HG03354 (cell line): ENCODE measurements at regions not wholly inside any gene's neighbourhood (a gene's known extent, or its start where the extent isn't known, plus 50 kb on each side); places are given as distances from the start of the nearest gene placed in this dataset.

Experiments used
- ATAC-seq: cut with Tn5 transposase; IDR thresholded peaks from one replicate; pipeline ENCODE4 v1.9.1; 2021; ENCODE audit warnings: mild to moderate bottlenecking; ENCODE audit not compliant: unreplicated experiment, poor library complexity, severe bottlenecking

DNA sequence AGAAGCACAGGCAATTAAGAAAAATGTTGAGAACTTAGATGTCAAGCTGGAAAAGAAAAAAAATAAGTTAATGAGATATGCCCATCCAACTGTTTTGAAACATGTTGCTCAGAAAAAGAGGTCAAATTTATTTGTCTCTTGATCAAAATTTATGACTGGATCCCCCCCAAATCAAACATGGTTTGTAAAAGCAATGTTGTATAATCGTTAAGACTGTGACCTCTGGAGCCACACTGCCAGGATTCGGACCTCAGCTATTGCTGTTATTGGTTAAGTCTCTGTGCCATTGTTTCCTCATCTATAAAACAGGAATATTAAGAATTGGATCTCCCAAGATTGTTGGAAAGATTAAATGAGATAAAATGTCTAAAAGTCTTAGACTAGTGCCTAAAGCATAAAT, 51.9 kb upstream of the LRRK2 start:
- no peak for ATAC-seq

DNA sequence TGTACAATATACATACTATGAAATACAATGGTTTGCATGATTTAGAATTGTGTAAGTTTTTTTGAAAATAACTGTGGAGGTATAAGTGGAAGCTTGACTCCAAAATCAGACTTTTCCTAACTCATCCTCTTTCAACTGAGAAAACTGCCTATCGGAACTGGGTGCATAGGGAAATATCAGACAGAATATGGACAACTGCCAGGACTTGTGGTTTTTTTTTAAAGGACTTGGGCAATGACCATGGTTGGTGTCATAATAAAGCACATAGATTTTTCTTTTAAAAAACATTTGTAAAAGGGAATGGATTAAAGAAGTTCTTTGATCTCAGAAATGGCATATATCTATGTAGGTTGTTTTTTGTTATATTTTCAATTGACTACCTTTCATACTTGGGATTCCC, 53.3 kb upstream of the LRRK2 start:
- no peak for ATAC-seq

DNA sequence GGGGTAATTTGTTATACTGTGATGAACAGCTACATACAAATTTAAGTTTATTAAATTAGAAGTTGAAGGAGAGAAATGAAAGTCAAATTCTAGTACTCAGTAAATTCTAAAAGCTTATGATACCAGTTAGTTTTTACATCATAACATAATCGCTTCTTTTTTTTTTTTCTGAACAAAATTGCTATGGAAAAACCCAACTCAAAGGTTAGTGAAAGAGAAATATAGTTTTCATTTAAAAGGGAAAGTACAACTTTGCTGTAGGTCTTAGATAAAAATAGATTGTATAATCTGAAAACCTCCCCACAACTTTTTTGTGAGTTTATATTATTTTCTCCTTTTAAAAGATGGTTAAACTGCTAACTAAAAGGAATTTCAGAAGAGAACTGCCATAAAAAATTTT, 53.7 kb upstream of the LRRK2 start:
- ATAC-seq, result no peak

DNA sequence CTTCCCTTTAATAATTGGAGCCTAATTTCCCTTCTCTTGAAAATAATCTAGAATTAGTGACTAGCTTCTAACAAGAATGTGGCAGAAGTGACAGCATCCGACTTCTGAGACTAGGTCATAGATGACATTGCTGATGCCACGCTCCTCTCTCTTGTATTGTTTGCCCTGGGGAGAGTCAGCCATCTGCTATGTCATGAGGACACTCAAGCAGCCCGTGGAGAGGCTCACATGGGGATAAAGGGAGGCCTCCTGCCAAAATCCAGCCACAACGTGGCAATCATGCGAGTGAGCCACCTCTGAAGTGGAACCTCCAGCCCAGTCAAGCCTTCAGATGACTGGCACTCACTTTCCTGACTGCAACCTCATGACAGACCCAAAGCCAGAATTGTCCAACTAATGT, 54.2 kb upstream of the LRRK2 start:
- no peak for ATAC-seq

DNA sequence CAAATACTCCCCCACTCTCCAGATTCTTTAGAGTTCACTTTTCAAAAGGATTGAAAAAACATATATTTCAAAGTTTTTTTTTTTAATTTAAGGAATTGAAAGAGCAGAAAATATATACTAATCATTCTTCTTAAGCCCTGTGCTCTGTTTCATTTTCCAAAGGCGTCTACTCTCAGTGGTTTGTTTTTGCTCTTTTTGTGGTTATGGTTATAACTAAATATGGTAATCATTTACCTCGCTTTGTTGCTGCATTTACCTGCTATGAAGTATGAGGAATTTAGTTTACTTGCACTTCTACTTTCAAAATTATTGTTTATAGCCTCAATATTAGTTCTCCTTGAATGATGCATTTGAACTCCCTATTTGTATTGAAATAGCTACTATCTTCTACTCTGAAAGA, 55.9 kb upstream of the LRRK2 start:
- ATAC-seq, result peak; percentile 94

DNA sequence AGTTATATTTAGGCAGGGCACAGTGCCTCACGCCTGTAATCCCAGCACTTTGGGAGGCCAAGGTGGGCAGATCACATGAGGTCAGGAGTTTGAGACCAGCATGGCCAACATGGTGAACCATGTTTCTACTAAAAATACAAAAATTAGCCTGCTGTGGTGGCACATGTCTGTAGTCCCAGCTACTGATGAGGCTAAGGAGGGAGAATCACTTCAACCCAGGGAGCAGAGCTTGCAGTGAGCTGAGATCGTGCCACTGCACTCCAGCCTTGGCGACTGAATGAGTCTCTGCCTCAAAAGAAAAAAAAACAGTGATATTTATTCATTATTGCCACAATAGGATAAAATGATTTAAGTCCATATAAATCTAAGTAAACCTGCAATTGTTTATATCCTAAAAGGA, 56.4 kb upstream of the LRRK2 start:
- peak; percentile 43 for ATAC-seq

DNA sequence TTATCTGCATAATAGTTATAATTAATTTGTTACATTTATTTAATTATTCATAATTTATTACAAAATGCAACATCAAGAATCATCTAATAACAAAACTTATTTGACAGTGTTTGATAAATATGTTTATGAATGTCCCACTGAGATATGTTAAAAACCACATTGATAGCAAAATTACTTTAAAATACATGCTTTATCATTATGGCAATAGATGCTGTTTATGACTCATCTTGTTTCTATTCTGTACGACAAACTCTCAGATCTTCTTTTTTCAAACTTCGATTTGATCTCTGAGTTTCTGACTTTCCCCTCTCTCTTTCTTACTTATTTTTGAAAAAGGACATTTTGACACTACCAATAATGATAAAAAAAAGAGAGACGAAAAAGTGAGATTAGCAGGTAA, 56.8 kb upstream of the LRRK2 start:
- ATAC-seq, result peak; percentile 63

DNA sequence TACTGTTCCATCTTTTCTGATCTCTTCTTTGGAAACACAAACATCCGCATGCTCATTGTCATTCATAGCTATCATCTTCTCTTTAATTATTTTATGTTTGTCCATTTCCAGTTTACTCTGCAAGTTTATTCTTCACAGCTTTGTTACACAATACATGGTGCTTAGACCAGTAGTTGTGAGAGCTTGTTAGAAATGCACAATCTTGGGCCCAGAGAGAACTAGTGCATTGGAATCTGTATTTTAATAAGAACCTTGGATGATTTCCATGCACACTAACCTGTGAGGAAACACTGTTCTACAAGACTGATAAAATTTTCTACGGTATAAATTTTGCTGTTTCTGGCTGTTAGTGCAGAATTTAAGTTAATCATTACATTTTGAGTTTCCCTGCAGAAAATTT, 59.3 kb upstream of the SLC2A13 start:
- no peak for ATAC-seq

DNA sequence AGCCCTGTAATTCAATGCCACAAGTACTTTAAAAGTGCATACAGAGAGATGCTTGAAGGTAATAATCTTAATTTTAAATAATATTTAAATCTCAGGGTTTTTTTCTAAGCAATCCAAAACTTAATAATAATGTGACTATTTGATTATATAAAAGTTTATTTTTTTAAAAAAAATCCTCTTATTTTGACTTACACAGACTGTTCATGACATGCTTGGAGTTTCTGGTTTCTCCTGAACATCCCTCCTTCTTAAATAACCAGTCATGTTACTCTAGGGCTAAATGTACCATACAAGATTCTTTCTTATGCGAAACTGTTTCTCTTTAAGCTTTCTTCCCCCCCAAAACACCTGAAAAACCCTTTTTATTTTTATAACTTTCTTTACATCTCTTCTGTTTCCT, 58.2 kb upstream of the SLC2A13 start:
- ATAC-seq, result no peak

DNA sequence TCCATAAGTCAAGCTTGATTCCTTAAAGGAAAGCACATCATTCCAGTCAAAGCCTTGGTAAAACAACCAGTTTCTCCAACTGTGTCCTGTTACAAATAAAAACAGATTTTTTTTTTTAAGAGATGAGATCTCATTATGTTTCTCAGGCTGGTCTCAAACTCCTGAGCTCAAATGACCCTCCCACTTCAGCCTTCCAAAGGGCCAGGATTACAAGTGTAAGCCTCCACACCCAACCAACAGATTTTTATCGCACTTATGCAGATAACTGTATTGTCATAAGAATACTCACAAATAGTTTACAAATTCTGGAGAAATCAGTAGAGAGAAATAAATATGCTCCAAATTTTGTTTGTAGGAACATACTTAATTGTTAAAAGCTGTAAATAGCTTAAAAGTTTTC, 56.2 kb upstream of the SLC2A13 start:
- no peak for ATAC-seq

DNA sequence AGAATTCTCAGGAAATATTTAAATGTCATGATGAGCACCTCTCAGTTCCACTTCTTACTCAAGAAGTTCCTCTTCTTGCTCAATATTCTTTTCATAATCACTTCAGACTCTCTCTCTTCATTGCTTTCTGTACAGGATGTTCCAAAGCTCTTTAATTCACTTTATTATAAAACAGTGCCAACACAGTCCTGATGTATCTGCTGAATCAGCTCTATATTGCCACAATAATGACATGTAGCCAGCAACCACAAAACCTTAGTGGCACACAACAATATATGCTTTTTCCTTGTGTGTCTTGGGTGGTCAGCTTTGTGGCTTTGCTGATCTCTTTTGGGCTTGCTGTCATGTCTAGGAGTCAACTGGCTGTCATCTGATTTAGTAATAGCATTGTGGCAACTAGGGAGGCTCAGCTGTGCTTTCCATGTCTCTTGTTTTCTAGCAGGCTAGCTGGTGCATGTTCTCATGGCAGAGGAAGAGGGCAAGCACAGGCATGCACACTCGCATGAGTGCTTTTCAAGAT, 52.8 kb upstream of the SLC2A13 start:
- ATAC-seq, result peak; percentile 51

DNA sequence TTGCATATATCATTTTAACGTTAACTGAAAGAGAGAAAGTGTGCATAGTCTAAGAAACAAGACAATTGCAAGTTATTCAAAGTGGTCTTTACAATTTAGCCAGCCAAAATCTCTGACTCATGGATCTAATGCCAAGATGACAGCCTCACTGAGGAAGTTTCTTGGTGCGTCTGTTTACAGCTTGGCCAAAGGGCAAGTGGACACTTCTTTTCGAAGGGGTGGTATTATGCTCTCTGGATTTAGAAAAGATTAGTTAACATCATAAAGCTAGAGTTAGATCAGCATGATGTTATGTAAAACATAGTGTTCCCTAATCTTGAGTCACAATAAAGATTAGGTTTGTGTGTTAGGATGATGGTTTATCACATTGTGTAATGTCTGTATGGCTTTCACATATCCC, 51.5 kb upstream of the SLC2A13 start:
- no peak for ATAC-seq

DNA sequence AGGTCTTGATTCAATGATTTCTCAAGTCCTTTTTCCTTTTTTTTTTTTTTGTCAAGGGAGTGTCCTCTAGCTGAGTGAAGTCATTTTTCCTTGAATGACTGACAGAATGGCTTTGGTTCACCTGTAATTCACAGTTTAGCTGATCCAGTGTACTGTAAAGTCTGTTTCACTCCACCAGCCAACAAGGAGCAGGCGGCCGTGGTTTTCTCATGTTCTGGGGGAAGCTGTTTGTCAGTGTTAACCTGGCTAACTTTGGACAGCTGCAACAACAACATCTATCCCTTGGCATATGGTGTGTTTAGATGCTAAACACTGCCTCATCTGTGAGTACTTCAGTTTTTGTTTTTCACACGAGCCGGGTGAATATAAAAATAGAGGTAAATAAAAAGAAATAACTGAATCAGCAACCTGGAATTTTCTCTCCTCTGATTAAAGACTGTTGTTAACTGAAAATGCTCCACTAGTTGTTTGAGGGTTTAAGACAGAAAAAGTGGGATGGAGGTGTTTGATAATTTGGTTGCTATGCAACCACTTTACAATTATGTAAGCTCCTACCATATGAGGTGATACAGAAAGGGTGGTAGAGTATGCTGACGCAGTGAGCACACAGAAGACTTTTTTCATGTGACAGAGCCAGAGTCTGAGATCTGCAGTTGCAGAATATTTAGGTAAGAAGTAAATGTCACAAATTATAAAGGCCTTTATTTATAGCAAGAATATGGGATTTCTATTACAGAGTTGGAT, 50.3 kb upstream of the SLC2A13 start:
- peak; percentile 65 for ATAC-seq
